Smooth muscle cell (in vitro differentiated cells): ENCODE measurements at regions not wholly inside any gene's neighbourhood (a gene's known extent, or its start where the extent isn't known, plus 50 kb on each side); places are given as distances from the start of the nearest gene placed in this dataset.

Source experiments
- DNase-seq: peaks from one replicate; lab custom pipeline; 2025; ENCODE audit not compliant: unreplicated experiment; lab: John Stamatoyannopoulos, UW
- H2AFZ ChIP-seq: fragments of 200-600 bp; sonication (generic); 2 replicates; pipeline ENCODE4 v1.6.0; 2016; ENCODE audit warnings: antibody characterized with exemption, low read depth, mild to moderate bottlenecking
- H3F3A ChIP-seq: fragments of 200-600 bp; sonication (generic); 2 replicates; pipeline ENCODE4 v1.6.0; 2017; ENCODE audit warnings: antibody characterized with exemption, low read depth
- H3K27ac ChIP-seq: fragments of 200-600 bp; sonication (generic); 2 replicates; pipeline ENCODE4 v1.5.1; 2016; ENCODE audit warnings: low read depth, mild to moderate bottlenecking
- H3K27me3 ChIP-seq: fragments of 200-600 bp; sonication (generic); 2 replicates; pipeline ENCODE4 v1.6.1; 2016; ENCODE audit warnings: low read depth, mild to moderate bottlenecking
- H3K36me3 ChIP-seq: fragments of 200-600 bp; sonication (generic); 2 replicates; pipeline ENCODE4 v1.5.1; 2016; ENCODE audit warnings: low read depth
- H3K4me1 ChIP-seq: fragments of 200-600 bp; sonication (generic); 2 replicates; pipeline ENCODE4 v1.5.1; 2016; ENCODE audit warnings: low read depth
- H3K4me2 ChIP-seq: fragments of 200-600 bp; sonication (generic); 2 replicates; pipeline ENCODE4 v1.6.0; 2016; ENCODE audit warnings: mild to moderate bottlenecking
- H3K4me3 ChIP-seq: fragments of 200-600 bp; sonication (generic); 2 replicates; pipeline ENCODE4 v1.5.1; 2016; ENCODE audit warnings: mild to moderate bottlenecking
- H3K79me2 ChIP-seq: fragments of 200-600 bp; sonication (generic); 2 replicates; pipeline ENCODE4 v1.6.0; 2016; ENCODE audit warnings: low read depth, mild to moderate bottlenecking
- H3K9ac ChIP-seq: fragments of 200-600 bp; sonication (generic); 2 replicates; pipeline ENCODE4 v1.6.0; 2016; ENCODE audit warnings: low read depth
- H3K9me3 ChIP-seq: fragments of 200-600 bp; sonication (generic); replicated peaks from 2 replicates; pipeline ENCODE4 v1.5.1; 2016; ENCODE audit warnings: low read depth
- H4K20me1 ChIP-seq: fragments of 200-600 bp; sonication (generic); 2 replicates; pipeline ENCODE4 v1.6.0; 2016; ENCODE audit warnings: low read depth
- WGBS: methylation state at CpG from one replicate; pipeline ENCODE4 v1.1.7; 2016; ENCODE audit warnings: low lambda C conversion rate; 5-methylcytosine and 5-hydroxymethylcytosine counted together
- TF ChIP-seq, protein P1 (sequence below): fragments of 200-600 bp; sonication (generic); IDR thresholded peaks from 2 replicates; pipeline ENCODE4 v1.5.1; 2017; ENCODE audit warnings: borderline replicate concordance, mild to moderate bottlenecking, antibody characterized with exemption; ENCODE audit not compliant: insufficient read depth, poor library complexity, severe bottlenecking

DNA sequence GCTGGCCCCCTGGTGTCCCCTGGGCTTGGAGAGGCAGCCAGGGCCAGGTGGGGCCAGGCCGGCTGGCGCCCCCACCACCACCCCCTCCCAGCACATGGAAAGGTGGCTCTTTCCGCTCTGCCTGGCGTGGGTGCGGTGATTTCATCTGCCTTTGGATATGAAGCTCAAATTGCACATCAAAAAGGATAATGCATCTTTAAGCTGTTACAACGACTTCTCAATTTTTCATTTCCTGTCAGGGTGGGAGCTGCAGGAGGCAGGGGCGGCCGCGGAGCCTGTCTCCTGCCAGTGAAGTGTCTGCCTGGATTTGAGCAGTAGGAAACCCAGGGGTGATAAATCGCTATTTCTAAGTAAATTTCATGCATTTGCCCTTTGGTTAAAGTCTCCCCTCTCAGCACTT lies 169.2 kb upstream of the MVB12B start:
- 62% methylated on average over 10 of the region's 10 CpGs for WGBS
- Histone ChIP-seq H3K9ac (no peak overlapping the region), H3K79me2 (no peaks in the 10 kb centered on the region), H3K9me3 (no peaks in the 10 kb centered on the region), H3K27ac (no peak overlapping the region), H3K27me3 (peaks cover 11% of the 10 kb centered on the region), H3K4me3 (no peak overlapping the region), H3K36me3 (no peaks in the 10 kb centered on the region), H4K20me1 (no peaks in the 10 kb centered on the region), H3K4me1 (no peaks in the 10 kb centered on the region), H3K4me2 (no peak overlapping the region), H3F3A (no peaks in the 10 kb centered on the region), H2AFZ (no peak overlapping the region)
- TF ChIP-seq, protein P1, sequence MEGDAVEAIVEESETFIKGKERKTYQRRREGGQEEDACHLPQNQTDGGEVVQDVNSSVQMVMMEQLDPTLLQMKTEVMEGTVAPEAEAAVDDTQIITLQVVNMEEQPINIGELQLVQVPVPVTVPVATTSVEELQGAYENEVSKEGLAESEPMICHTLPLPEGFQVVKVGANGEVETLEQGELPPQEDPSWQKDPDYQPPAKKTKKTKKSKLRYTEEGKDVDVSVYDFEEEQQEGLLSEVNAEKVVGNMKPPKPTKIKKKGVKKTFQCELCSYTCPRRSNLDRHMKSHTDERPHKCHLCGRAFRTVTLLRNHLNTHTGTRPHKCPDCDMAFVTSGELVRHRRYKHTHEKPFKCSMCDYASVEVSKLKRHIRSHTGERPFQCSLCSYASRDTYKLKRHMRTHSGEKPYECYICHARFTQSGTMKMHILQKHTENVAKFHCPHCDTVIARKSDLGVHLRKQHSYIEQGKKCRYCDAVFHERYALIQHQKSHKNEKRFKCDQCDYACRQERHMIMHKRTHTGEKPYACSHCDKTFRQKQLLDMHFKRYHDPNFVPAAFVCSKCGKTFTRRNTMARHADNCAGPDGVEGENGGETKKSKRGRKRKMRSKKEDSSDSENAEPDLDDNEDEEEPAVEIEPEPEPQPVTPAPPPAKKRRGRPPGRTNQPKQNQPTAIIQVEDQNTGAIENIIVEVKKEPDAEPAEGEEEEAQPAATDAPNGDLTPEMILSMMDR = no peak
- DNase-seq = no peak

DNA sequence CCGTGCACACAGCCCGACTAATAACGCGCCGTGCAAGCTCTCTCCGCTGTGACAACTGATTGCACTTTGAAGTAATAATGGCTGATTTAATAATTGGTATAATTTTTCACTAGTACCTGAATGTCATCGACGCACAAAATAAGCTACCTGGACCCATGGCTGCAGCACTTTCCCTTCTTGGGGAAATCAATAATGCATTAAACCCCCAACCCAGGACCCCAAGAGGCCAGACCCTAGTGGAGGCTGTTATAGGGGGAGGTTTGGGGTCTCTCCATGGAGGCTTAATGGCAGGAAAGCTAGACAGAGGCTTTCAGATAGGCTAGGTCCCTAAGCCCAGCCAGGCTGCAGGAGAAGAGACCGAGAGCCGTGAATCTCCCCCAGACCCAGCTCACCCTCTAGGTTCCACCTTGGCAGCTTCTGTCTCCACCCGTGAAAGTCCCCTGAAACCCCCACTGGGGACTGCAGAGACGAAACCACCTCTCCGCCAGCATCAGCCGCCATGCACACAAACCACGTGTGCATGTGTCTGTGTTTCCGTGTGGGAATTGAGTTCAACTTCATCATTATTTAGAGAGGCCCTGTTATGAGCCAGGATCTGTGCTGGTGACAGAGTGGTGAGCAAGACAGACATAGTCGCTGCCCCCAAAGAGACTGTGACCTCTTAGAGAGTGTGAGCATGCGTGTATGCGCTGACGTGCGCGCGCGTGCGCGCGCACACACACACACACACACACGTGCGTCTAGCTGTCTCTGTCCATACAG lies 168.6 kb upstream of the MVB12B start:
- no peak overlapping the region for H3K27ac ChIP-seq
- H3K9me3 ChIP-seq = no peaks in the 10 kb centered on the region
- no peaks in the 10 kb centered on the region for H3K36me3 ChIP-seq
- H4K20me1 ChIP-seq = no peaks in the 10 kb centered on the region
- 78% methylated on average over 29 of the region's 29 CpGs for WGBS
- peaks cover 11% of the 10 kb centered on the region for H3K27me3 ChIP-seq
- H3K9ac ChIP-seq = no peak overlapping the region
- H3K4me2 ChIP-seq = no peak overlapping the region
- H3F3A ChIP-seq = no peaks in the 10 kb centered on the region
- no peak overlapping the region for H2AFZ ChIP-seq
- no peak overlapping the region for H3K4me3 ChIP-seq
- no peaks in the 10 kb centered on the region for H3K4me1 ChIP-seq
- no peak for DNase-seq
- TF ChIP-seq, protein P1 = no peak
- no peaks in the 10 kb centered on the region for H3K79me2 ChIP-seq

DNA sequence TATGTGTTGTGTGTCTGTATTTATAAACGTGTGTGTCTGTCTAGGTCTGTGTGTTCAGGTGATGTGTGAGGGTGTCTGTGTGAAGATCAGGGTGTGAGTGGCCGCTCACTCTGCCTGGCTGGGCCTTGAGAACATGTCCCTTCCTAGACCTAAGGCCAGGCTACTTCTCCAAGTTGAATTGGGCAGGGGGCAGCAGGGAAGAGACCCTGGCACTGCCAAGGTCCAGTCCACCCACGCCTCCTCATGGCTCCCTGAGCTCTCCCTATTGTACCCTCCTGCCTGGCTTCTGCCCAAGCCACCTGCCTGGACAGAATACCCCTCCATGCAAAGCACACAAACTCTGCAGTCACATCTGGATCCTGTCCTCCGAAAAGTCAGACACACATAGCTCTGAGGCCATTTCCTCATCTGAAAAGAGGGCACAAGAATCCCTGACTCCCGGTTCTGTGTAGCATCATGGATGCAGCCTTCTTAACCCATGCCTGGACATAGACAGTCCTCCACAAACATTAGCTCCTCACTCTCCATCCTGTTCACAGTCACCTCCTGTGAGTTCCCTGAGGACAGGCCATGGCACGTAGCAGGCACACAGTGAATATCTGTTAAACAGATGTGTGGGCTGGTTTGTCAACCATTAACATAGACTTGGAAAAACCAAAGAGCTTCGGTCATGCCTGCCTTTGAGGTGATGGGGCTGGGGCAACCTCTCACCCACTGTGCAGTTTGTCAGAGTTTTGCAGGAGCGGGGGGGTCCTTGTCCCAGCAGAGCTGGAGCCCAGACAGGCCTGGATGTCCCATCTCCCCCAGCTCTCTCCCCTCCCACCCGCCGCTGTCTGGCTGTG lies 167.8 kb upstream of the MVB12B start:
- H3K4me3 ChIP-seq = no peak overlapping the region
- DNase-seq = no peak

More for the DNA sequence above, 167.8 kb upstream of the MVB12B start:
- no peak overlapping the region for H2AFZ ChIP-seq
- no peaks in the 10 kb centered on the region for H3K4me1 ChIP-seq
- no peak overlapping the region for H3K4me2 ChIP-seq
- 73% methylated on average over 7 of the region's 10 CpGs for WGBS
- H3K79me2 ChIP-seq = no peaks in the 10 kb centered on the region
- H3K9ac ChIP-seq = no peak overlapping the region
- H3F3A ChIP-seq = no peaks in the 10 kb centered on the region
- H3K27ac ChIP-seq = no peak overlapping the region
- H3K9me3 ChIP-seq = no peaks in the 10 kb centered on the region
- H3K27me3 ChIP-seq = peaks cover 11% of the 10 kb centered on the region
- TF ChIP-seq, protein P1 = no peak
- no peaks in the 10 kb centered on the region for H3K36me3 ChIP-seq
- H4K20me1 ChIP-seq = no peaks in the 10 kb centered on the region
